ENCODE measurements at regions not wholly inside any gene's neighbourhood (a gene's known extent, or its start where the extent isn't known, plus 50 kb on each side); places are given as distances from the start of the nearest gene placed in this dataset.

DNA sequence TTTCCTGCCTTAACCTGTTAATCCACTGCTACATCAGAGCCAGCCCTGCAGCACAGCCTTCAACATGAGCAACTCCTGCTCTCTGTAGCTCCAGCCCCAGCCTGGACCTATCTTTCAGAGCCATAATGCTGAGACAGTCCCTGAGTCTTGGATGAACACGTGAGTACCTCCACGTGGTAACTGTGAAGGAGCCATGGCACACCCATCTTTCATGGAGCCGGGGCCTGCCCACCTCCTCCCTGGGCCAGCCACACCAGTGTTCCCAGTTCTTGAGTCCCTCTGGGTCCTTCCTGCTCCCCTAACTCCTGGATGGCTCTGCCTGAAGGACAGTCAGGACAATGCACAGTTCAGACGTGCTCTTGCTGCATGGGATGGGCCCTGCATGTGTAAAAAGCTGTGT, 107.1 kb downstream of the TEX36 start:
- H3K4me3 Mint-ChIP-seq (ENCODE audit: unreplicated experiment): no peak overlapping the region
- H3K27me3 Mint-ChIP-seq (ENCODE audit: unreplicated experiment): peaks cover 4% of the 10 kb centered on the region
- no peaks in the 10 kb centered on the region for H3K9me3 Mint-ChIP-seq (ENCODE audit: unreplicated experiment)
- no peaks in the 10 kb centered on the region for H3K36me3 Mint-ChIP-seq (ENCODE audit: unreplicated experiment)
- H3K4me1 Mint-ChIP-seq (ENCODE audit: low read depth, unreplicated experiment): no peaks in the 10 kb centered on the region
- no peak overlapping the region for H3K27ac Mint-ChIP-seq (ENCODE audit: unreplicated experiment)
- DNase-seq: no peak
- TF ChIP-seq, protein P1, sequence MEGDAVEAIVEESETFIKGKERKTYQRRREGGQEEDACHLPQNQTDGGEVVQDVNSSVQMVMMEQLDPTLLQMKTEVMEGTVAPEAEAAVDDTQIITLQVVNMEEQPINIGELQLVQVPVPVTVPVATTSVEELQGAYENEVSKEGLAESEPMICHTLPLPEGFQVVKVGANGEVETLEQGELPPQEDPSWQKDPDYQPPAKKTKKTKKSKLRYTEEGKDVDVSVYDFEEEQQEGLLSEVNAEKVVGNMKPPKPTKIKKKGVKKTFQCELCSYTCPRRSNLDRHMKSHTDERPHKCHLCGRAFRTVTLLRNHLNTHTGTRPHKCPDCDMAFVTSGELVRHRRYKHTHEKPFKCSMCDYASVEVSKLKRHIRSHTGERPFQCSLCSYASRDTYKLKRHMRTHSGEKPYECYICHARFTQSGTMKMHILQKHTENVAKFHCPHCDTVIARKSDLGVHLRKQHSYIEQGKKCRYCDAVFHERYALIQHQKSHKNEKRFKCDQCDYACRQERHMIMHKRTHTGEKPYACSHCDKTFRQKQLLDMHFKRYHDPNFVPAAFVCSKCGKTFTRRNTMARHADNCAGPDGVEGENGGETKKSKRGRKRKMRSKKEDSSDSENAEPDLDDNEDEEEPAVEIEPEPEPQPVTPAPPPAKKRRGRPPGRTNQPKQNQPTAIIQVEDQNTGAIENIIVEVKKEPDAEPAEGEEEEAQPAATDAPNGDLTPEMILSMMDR (IDR thresholded peaks at IDR 0.05; ENCODE audit: partially characterized antibody, unreplicated experiment): no peak

- TF ChIP-seq, protein P1 (IDR thresholded peaks at IDR 0.05; ENCODE audit: partially characterized antibody, unreplicated experiment): no peak
- Mint-ChIP-seq H3K4me1 (ENCODE audit: low read depth, unreplicated experiment) (no peaks in the 10 kb centered on the region), H3K27ac (ENCODE audit: unreplicated experiment) (no peak overlapping the region), H3K36me3 (ENCODE audit: unreplicated experiment) (peaks cover 10% of the 10 kb centered on the region), H3K4me3 (ENCODE audit: unreplicated experiment) (no peak overlapping the region), H3K9me3 (ENCODE audit: unreplicated experiment) (no peaks in the 10 kb centered on the region), H3K27me3 (ENCODE audit: unreplicated experiment) (no peaks in the 10 kb centered on the region)
- no peak for DNase-seq
Measured at GRCh38 chr10:125568156-125568555, 114.8 kb downstream of the TEX36 start.

DNA sequence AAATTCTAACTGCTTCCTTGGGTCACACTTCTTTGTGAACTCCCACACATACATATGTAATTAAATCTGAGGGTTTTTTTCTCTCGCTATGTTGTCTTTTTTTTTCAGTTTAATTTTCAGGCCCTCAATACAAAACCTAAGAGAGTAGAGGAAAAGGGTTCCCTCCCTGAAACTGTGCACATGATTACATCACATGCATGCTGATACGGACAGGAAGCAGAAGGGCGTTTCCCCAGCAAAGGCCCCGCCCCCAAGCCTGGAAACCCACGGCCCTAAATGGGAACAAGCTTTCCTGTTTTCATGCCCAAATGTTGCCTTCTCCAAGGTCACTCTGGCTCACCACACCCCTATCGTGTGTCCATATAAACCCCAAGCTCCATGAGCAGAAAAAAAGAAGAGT, 115.4 kb downstream of the TEX36 start:
- Mint-ChIP-seq H3K4me1 (ENCODE audit: low read depth, unreplicated experiment) (no peaks in the 10 kb centered on the region), H3K27me3 (ENCODE audit: unreplicated experiment) (no peaks in the 10 kb centered on the region), H3K27ac (ENCODE audit: unreplicated experiment) (no peak overlapping the region), H3K9me3 (ENCODE audit: unreplicated experiment) (no peaks in the 10 kb centered on the region), H3K4me3 (ENCODE audit: unreplicated experiment) (no peak overlapping the region), H3K36me3 (ENCODE audit: unreplicated experiment) (peaks cover 10% of the 10 kb centered on the region)
- DNase-seq: no peak
- TF ChIP-seq, protein P1 (IDR thresholded peaks at IDR 0.05; ENCODE audit: partially characterized antibody, unreplicated experiment): no peak

- H3K9me3 Mint-ChIP-seq (ENCODE audit: unreplicated experiment): no peaks in the 10 kb centered on the region
- TF ChIP-seq, protein P1 (IDR thresholded peaks at IDR 0.05; ENCODE audit: partially characterized antibody, unreplicated experiment): no peak
- DNase-seq: no peak
Measured at GRCh38 chr10:125565046-125565445, 117.9 kb downstream of the TEX36 start.

GRCh38 chr10:125564570-125564969, 118.4 kb downstream of the TEX36 start:
- Mint-ChIP-seq H3K4me1 (ENCODE audit: low read depth, unreplicated experiment) (no peaks in the 10 kb centered on the region), H3K9me3 (ENCODE audit: unreplicated experiment) (no peaks in the 10 kb centered on the region), H3K27ac (ENCODE audit: unreplicated experiment) (no peak overlapping the region), H3K36me3 (ENCODE audit: unreplicated experiment) (peaks cover 10% of the 10 kb centered on the region), H3K27me3 (ENCODE audit: unreplicated experiment) (no peaks in the 10 kb centered on the region), H3K4me3 (ENCODE audit: unreplicated experiment) (no peak overlapping the region)
- no peak for DNase-seq
- TF ChIP-seq, protein P1 (IDR thresholded peaks at IDR 0.05; ENCODE audit: partially characterized antibody, unreplicated experiment): no peak

More at GRCh38 chr10:125565046-125565445, 117.9 kb downstream of the TEX36 start:
- H3K36me3 Mint-ChIP-seq (ENCODE audit: unreplicated experiment): peaks cover 10% of the 10 kb centered on the region
- H3K4me3 Mint-ChIP-seq (ENCODE audit: unreplicated experiment): no peak overlapping the region
- no peak overlapping the region for H3K27ac Mint-ChIP-seq (ENCODE audit: unreplicated experiment)
- no peaks in the 10 kb centered on the region for H3K4me1 Mint-ChIP-seq (ENCODE audit: low read depth, unreplicated experiment)
- H3K27me3 Mint-ChIP-seq (ENCODE audit: unreplicated experiment): no peaks in the 10 kb centered on the region

Data from glutamatergic neuron (in vitro differentiated cells).